ENCODE measurements at regions not wholly inside any gene's neighbourhood (a gene's known extent, or its start where the extent isn't known, plus 50 kb on each side); places are given as distances from the start of the nearest gene placed in this dataset.

DNA sequence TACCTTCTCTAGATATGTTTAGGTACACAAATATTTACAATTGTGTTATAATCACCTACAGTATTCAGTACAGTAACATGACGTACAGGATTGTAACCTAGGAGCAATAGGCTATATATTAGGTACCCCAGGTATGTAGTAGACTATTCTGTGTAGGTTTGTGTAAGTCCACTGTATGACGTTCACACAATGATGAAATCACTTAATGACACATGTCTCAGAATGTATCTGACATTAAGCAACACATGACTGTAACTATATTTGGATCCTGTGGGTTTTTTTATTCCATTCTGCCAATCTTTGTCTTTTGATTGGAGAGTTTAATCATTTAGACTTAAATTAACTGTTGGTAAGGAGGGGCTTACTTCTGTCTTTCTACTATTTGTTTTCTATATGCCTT lies 52.1 kb downstream of the STYXL2 start:
- Histone ChIP-seq H3K9ac (ENCODE audit: low read length) (no peak overlapping the region), H3K27me3 (ENCODE audit: control insufficient read depth, insufficient read depth, low read length) (no peaks in the 10 kb centered on the region), H3K9me3 (ENCODE audit: control insufficient read depth, insufficient read depth, low read depth, low read length) (peaks cover 8% of the 10 kb centered on the region; the same call in 1 of the 2 replicates), H3K4me1 (ENCODE audit: control insufficient read depth, insufficient read depth, low read length) (peaks cover 9% of the 10 kb centered on the region), H3K36me3 (ENCODE audit: control insufficient read depth, insufficient read depth, low read length) (no peaks in the 10 kb centered on the region), H3K4me3 (ENCODE audit: low read depth, low read length) (no peak overlapping the region), H3K27ac (ENCODE audit: low read depth, low read length) (no peak overlapping the region)

DNA sequence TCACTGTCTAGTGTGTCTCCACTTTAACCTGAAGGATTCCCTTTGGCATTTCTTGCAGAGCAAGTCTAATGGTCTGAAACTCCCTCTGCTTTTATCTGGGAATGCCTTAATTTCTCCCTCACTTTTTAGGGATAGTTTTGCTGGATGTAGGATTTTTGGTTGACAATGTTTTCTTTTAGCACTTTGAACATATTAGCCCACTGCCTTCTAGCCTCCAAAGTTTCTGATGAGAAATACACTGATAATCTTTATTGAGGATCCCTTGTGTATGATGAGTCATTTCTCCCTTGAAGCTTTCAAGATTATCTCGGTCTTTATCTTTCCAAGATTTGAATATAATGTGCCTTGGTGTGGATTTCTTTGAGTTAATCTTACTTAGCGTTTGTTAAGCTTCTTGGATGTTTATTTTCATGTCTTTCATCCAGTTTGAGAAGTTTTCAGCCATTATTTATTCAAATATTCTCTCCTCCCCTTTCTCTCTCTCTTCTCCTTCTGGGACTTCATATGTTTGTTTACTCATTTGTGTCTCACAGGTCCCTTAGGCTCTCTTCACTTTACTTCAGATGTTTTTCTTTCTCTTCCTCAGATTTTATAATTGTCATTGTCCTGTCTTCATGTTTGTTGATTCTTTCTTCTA lies 53.1 kb downstream of the STYXL2 start:
- H3K4me1 ChIP-seq (ENCODE audit: control insufficient read depth, insufficient read depth, low read length): peaks cover 9% of the 10 kb centered on the region
- H3K27me3 ChIP-seq (ENCODE audit: control insufficient read depth, insufficient read depth, low read length): no peaks in the 10 kb centered on the region
- H3K9ac ChIP-seq (ENCODE audit: low read length): no peak overlapping the region
- no peak overlapping the region for H3K27ac ChIP-seq (ENCODE audit: low read depth, low read length)
- no peak overlapping the region for H3K4me3 ChIP-seq (ENCODE audit: low read depth, low read length)
- no peaks in the 10 kb centered on the region for H3K36me3 ChIP-seq (ENCODE audit: control insufficient read depth, insufficient read depth, low read length)
- peaks cover 8% of the 10 kb centered on the region; the same call in 1 of the 2 replicates for H3K9me3 ChIP-seq (ENCODE audit: control insufficient read depth, insufficient read depth, low read depth, low read length)

DNA sequence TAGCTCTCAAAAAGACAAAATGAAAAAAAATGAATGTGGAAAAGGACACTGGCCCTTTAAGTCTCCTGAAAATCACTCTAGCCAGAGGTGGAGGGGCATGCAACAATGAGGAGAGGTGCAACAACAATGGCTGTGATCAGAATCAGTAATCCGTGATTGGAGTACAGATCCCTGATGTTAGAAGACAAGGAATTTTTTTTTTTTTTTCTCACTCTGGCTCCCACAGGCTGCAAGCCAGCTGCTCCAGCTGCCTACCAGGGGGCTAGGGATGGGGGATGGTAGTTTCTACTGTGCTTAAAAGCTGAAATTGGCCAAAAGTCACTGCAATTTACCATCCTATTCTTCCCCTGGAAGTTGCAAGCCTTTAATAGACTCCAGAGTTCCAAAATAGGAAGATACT lies 54.5 kb downstream of the STYXL2 start:
- peaks cover 8% of the 10 kb centered on the region; the same call in 1 of the 2 replicates for H3K9me3 ChIP-seq (ENCODE audit: control insufficient read depth, insufficient read depth, low read depth, low read length)
- H3K27ac ChIP-seq (ENCODE audit: low read depth, low read length): peak overlapping the region; percentile 22; the same call in 1 of the 2 replicates
- H3K4me3 ChIP-seq (ENCODE audit: low read depth, low read length): no peak overlapping the region
- no peaks in the 10 kb centered on the region for H3K36me3 ChIP-seq (ENCODE audit: control insufficient read depth, insufficient read depth, low read length)
- H3K27me3 ChIP-seq (ENCODE audit: control insufficient read depth, insufficient read depth, low read length): no peaks in the 10 kb centered on the region
- no peak overlapping the region for H3K9ac ChIP-seq (ENCODE audit: low read length)
- peaks cover 14% of the 10 kb centered on the region for H3K4me1 ChIP-seq (ENCODE audit: control insufficient read depth, insufficient read depth, low read length)

DNA sequence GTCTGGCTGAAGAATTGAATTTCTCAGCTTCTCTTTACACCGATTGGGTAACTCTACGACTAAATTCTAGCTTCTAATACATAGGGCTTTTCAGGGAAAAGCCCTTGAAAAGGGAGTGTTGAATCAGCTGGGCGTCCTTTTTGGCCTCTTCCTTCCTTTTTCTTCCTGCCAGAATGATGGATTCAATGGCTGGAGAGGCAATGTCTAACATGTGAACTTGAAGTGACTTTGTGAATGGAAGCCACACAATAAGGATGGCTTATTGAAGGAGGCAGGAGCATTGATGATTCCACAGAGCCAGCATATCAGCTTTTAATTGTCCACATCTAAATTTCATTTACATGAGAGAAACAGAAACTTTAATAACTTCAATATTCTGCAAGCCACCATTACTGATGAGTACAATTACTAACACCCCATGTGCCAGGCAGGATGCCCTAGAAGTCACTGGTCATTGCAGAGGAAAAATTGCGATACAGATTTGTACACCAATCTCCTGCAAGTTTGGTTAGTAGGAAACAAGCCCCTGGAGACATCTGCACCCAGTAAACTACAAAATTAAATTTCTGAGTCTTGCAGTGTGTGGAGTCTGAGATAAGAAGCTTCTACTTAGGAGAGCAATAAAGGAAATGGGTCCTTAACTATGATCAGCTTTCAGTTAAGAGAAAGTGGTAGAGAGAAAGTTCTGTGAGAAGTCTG lies 56.1 kb downstream of the STYXL2 start:
- H3K27me3 ChIP-seq (ENCODE audit: control insufficient read depth, insufficient read depth, low read length): no peaks in the 10 kb centered on the region
- H3K4me1 ChIP-seq (ENCODE audit: control insufficient read depth, insufficient read depth, low read length): peaks cover 14% of the 10 kb centered on the region
- peaks cover 8% of the 10 kb centered on the region; the same call in 1 of the 2 replicates for H3K9me3 ChIP-seq (ENCODE audit: control insufficient read depth, insufficient read depth, low read depth, low read length)
- no peak overlapping the region for H3K27ac ChIP-seq (ENCODE audit: low read depth, low read length)
- no peak overlapping the region for H3K9ac ChIP-seq (ENCODE audit: low read length)
- no peak overlapping the region for H3K4me3 ChIP-seq (ENCODE audit: low read depth, low read length)
- H3K36me3 ChIP-seq (ENCODE audit: control insufficient read depth, insufficient read depth, low read length): no peaks in the 10 kb centered on the region

DNA sequence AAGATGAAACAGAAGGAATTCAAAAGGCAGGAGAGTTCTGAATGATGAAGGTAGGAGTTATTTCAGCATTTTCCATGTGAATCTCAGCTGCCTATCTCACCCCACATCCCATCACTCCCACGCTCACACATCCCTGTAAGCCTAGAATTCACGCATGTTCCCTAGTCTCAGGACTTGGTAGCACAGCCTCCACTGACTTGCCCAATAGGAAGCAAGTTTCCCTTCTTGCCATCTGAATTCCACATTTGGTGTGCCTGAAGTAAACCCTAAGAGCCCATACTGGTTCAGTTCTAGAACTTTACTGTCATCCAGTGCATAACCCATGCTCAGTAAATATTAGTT lies 56.6 kb downstream of the STYXL2 start:
- Histone ChIP-seq H3K27me3 (ENCODE audit: control insufficient read depth, insufficient read depth, low read length) (no peaks in the 10 kb centered on the region), H3K36me3 (ENCODE audit: control insufficient read depth, insufficient read depth, low read length) (no peaks in the 10 kb centered on the region), H3K9ac (ENCODE audit: low read length) (no peak overlapping the region), H3K9me3 (ENCODE audit: control insufficient read depth, insufficient read depth, low read depth, low read length) (peaks cover 8% of the 10 kb centered on the region; the same call in 1 of the 2 replicates), H3K27ac (ENCODE audit: low read depth, low read length) (no peak overlapping the region), H3K4me1 (ENCODE audit: control insufficient read depth, insufficient read depth, low read length) (peaks cover 14% of the 10 kb centered on the region), H3K4me3 (ENCODE audit: low read depth, low read length) (no peak overlapping the region)

DNA sequence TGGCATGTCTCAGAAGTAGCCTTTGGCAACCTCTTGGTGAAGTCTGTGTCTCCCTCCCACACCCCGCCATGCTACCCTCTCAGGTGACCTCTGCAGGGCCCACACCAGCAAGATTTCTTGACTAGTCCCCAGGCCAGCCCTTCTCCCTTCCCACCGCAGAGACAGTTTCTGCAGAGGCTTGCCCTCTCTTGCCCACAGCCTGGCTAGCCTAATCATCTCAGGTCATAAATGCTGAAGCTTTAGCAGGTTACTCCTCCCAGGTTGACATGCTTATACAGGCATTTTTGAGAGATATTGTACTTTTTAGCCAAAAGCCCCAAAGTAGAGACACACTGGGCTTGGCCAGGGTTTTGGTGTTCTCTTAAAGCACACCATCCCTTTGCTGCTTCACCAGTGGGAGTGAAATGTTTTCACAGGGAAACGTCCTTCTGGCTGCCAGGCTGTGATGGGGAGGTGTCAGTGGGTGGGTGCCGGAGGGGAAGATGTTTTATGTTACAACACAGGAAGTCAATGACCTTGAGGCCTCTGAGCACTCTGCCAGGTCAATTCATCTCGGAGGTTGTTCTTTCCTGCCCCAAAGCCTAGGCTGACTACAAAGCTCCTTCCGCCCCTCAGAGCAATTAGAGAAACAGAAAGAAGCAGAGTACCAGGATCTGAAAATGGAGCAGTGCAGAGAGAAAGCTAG lies 58.5 kb downstream of the STYXL2 start:
- H3K36me3 ChIP-seq (ENCODE audit: control insufficient read depth, insufficient read depth, low read length): no peaks in the 10 kb centered on the region
- H3K9ac ChIP-seq (ENCODE audit: low read length): no peak overlapping the region
- H3K27ac ChIP-seq (ENCODE audit: low read depth, low read length): no peak overlapping the region
- no peak overlapping the region for H3K4me3 ChIP-seq (ENCODE audit: low read depth, low read length)
- H3K4me1 ChIP-seq (ENCODE audit: control insufficient read depth, insufficient read depth, low read length): peaks cover 18% of the 10 kb centered on the region
- no peaks in the 10 kb centered on the region for H3K27me3 ChIP-seq (ENCODE audit: control insufficient read depth, insufficient read depth, low read length)
- 0 out of 2 replicates have a peak, but pooled peaks cover 3% of the 10 kb centered on the region for H3K9me3 ChIP-seq (ENCODE audit: control insufficient read depth, insufficient read depth, low read depth, low read length)

DNA sequence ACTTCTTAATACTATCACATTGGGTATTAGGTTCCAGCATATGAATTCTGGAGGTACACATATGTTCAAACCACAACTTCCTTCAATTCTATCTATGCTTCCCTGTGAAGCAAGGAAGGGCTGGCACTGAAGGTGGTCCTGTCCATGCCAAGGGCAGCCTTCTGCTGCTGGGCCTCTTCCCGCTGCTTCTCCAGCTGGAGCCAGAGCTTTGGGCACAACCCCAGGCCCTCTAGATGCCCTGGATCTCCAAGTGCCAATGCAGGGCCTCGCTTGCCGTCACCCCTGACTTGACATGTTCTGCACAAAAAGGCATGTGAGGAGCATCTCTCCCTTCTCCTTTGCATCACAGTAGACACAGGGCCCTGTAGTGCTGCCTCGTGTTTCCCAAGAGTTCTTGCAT lies 62.6 kb downstream of the STYXL2 start:
- Histone ChIP-seq H3K9ac (ENCODE audit: low read length) (no peak overlapping the region), H3K4me3 (ENCODE audit: low read depth, low read length) (no peak overlapping the region), H3K27me3 (ENCODE audit: control insufficient read depth, insufficient read depth, low read length) (no peaks in the 10 kb centered on the region), H3K36me3 (ENCODE audit: control insufficient read depth, insufficient read depth, low read length) (no peaks in the 10 kb centered on the region), H3K4me1 (ENCODE audit: control insufficient read depth, insufficient read depth, low read length) (peaks cover 25% of the 10 kb centered on the region), H3K27ac (ENCODE audit: low read depth, low read length) (no peak overlapping the region), H3K9me3 (ENCODE audit: control insufficient read depth, insufficient read depth, low read depth, low read length) (peaks cover 10% of the 10 kb centered on the region)

DNA sequence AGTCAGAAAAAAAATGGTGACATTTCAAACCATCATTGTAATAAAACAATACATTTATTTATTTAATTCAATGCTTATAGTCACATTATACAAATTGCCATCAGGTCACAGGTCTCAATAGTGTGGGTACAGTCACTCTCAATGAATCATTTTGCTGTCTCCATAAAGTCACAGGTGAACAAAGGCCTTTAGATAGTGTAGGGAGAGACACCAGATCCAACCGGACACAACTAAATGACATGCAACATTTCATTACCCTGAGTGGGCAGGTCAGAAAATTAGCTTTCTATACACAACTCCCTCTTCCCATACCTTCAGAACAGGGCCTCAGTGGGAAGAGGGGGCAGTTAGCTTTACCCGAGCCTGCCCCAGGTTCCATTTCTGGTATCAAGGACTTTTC lies 63.2 kb downstream of the STYXL2 start:
- Histone ChIP-seq H3K4me1 (ENCODE audit: control insufficient read depth, insufficient read depth, low read length) (peaks cover 25% of the 10 kb centered on the region), H3K9ac (ENCODE audit: low read length) (no peak overlapping the region), H3K27ac (ENCODE audit: low read depth, low read length) (no peak overlapping the region), H3K9me3 (ENCODE audit: control insufficient read depth, insufficient read depth, low read depth, low read length) (peaks cover 10% of the 10 kb centered on the region), H3K27me3 (ENCODE audit: control insufficient read depth, insufficient read depth, low read length) (no peaks in the 10 kb centered on the region), H3K36me3 (ENCODE audit: control insufficient read depth, insufficient read depth, low read length) (no peaks in the 10 kb centered on the region), H3K4me3 (ENCODE audit: low read depth, low read length) (no peak overlapping the region)

DNA sequence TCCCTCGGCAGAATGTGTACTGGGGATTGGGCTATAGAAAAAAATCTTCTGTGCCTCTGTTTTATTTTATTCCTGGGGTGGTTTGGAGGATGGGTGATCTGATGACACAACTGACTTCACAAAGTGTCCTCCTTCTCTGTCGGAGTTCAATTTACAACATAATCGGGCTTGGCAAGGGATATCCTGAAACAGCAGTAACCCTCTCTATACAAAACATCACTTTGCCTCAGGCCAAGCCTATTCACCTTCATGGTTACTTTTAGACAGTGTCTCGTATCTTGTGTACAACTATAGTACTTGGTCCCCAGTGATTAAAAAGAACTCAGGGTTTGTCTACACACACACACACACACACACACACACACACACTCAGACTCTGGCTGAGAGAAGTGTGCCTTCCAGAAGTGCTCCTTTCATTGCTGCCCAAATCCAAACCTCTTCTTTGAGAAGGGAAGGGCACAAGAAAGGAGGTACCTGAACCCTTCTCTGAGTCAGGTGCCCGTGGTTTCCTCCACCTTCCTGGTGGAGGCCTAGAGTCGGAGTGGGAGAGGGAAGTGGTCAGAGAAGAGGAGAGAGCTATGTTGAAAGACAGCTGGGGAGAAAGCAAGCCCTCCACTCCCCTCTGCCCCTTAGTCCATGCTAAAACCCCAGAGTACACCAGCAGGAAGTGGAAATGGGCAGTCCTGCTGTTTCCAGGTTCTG lies 62.4 kb upstream of the POU2F1 start:
- H3K4me3 ChIP-seq (ENCODE audit: low read depth, low read length): no peak overlapping the region
- H3K27me3 ChIP-seq (ENCODE audit: control insufficient read depth, insufficient read depth, low read length): no peaks in the 10 kb centered on the region
- H3K27ac ChIP-seq (ENCODE audit: low read depth, low read length): 0 out of 2 replicates have a peak overlapping the region, but pooled peaks have one; percentile 0
- peaks cover 30% of the 10 kb centered on the region for H3K4me1 ChIP-seq (ENCODE audit: control insufficient read depth, insufficient read depth, low read length)
- no peak overlapping the region for H3K9ac ChIP-seq (ENCODE audit: low read length)
- H3K9me3 ChIP-seq (ENCODE audit: control insufficient read depth, insufficient read depth, low read depth, low read length): peaks cover 10% of the 10 kb centered on the region
- H3K36me3 ChIP-seq (ENCODE audit: control insufficient read depth, insufficient read depth, low read length): no peaks in the 10 kb centered on the region

DNA sequence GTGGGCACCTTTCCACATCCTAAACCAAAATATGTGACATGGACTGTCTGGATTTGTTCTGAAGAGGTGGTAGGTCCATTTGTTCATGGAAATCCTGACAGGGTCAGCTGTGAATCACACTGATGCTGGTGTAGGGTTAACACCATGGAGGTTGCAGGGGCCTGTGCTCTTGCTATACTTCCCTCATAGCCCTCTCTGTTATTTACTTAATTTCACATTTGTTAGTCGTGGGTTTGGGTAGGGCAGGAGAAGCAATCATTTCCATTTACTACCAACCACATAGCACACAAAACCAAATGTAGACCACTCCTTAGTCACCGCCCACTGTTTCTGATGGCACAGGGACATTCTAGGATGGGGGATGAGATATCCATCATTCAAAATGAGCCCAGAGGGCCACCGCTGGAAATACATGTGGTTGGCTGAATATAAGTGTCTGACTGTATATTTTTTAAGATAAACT lies 61.8 kb upstream of the POU2F1 start:
- 0 out of 2 replicates have a peak overlapping the region, but pooled peaks have one; percentile 0 for H3K27ac ChIP-seq (ENCODE audit: low read depth, low read length)

More for the DNA sequence above, 61.8 kb upstream of the POU2F1 start:
- Histone ChIP-seq H3K9me3 (ENCODE audit: control insufficient read depth, insufficient read depth, low read depth, low read length) (peaks cover 10% of the 10 kb centered on the region), H3K9ac (ENCODE audit: low read length) (no peak overlapping the region), H3K27me3 (ENCODE audit: control insufficient read depth, insufficient read depth, low read length) (no peaks in the 10 kb centered on the region), H3K4me3 (ENCODE audit: low read depth, low read length) (no peak overlapping the region), H3K36me3 (ENCODE audit: control insufficient read depth, insufficient read depth, low read length) (no peaks in the 10 kb centered on the region), H3K4me1 (ENCODE audit: control insufficient read depth, insufficient read depth, low read length) (peaks cover 35% of the 10 kb centered on the region)

Measured in HUES6 (cell line).